Stimulated activated naive B cell treated with anti-CD40 and anti-IgM and Interleukin-4, amounts not matched to agents 10 μg/mL and 1 μg/mL and 100 μg/mL, for 72 hours (primary cell): ENCODE measurements at regions not wholly inside any gene's neighbourhood (a gene's known extent, or its start where the extent isn't known, plus 50 kb on each side); places are given as distances from the start of the nearest gene placed in this dataset.
"Not testable (repeated sequence)": the region's sequence is repeated elsewhere in the genome, so short reads cannot be mapped to it uniquely, and the experiment has no call there.

Experiments used
- ATAC-seq, 2 donors: fragments of 150-1000 bp; cut with Tn5 transposase; replicated peaks; 2 replicates each; pipeline ENCODE4 v1.10.0; 2021; ENCODE audit warnings: moderate library complexity in 1 of 2
- DNase-seq: peaks from one replicate; pipeline ENCODE4 v3.0.0; 2021
- H3K27ac Mint-ChIP-seq: one replicate; pipeline ENCODE4 v1.8.0; 2022; ENCODE audit warnings: mild to moderate bottlenecking, mixed read lengths
- H3K27me3 Mint-ChIP-seq, 2 donors: one replicate each; pipeline ENCODE4 v1.8.0; 2022; ENCODE audit warnings: mixed read lengths in 2 of 2
- H3K36me3 Mint-ChIP-seq, 2 donors: one replicate each; pipeline ENCODE4 v1.8.0; 2022; ENCODE audit warnings: mixed read lengths in 2 of 2, mild to moderate bottlenecking in 1 of 2
- H3K4me1 Mint-ChIP-seq, 2 donors: one replicate each; pipeline ENCODE4 v1.8.0; 2022; ENCODE audit warnings: mixed read lengths in 2 of 2, mild to moderate bottlenecking in 1 of 2
- H3K4me3 Mint-ChIP-seq, 2 donors: one replicate each; pipeline ENCODE4 v1.8.0; 2022; ENCODE audit warnings: mild to moderate bottlenecking in 2 of 2, mixed read lengths in 2 of 2, moderate library complexity in 1 of 2
- H3K9me3 Mint-ChIP-seq, 2 donors: one replicate each; pipeline ENCODE4 v1.8.0; 2022; ENCODE audit warnings: mixed read lengths in 2 of 2, mild to moderate bottlenecking in 1 of 2

DNA sequence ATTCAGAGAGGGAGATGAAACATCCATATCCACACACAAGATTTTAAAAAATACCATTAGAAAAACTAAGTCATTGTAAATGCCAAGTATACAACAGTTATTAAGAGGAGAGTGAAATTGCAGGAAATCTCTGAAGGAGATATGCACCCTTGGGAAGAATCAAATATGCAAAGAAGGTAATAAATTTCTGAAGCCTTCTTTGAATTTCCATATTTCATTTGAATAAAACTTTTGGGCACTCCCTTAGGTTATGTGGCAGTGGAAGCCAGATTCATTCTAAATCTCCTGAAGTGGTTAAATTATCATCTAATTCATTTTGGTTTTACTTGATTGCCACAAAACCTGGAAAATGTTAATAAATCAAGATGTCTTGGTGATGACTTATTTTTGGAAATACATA is 138.9 kb upstream of the CLEC14A start:
- peaks cover 0 to 3% of the 10 kb centered on the region in 2 donors for H3K9me3 Mint-ChIP-seq
- H3K4me3 Mint-ChIP-seq, result no peak overlapping the region
- no peak for ATAC-seq
- DNase-seq, result no peak
- no peak overlapping the region for H3K27ac Mint-ChIP-seq
- H3K36me3 Mint-ChIP-seq, result no peaks in the 10 kb centered on the region
- no peaks in the 10 kb centered on the region for H3K4me1 Mint-ChIP-seq
- H3K27me3 Mint-ChIP-seq, result no peaks in the 10 kb centered on the region

GRCh38 chr14:38394064-38394463 is 138.2 kb upstream of the CLEC14A start:
- peaks cover 0 to 3% of the 10 kb centered on the region in 2 donors for H3K9me3 Mint-ChIP-seq
- H3K27ac Mint-ChIP-seq, result no peak overlapping the region
- DNase-seq, result no peak
- H3K4me3 Mint-ChIP-seq, result no peak overlapping the region
- H3K27me3 Mint-ChIP-seq, result no peaks in the 10 kb centered on the region
- H3K4me1 Mint-ChIP-seq, result no peaks in the 10 kb centered on the region
- no peak for ATAC-seq
- no peaks in the 10 kb centered on the region for H3K36me3 Mint-ChIP-seq

DNA sequence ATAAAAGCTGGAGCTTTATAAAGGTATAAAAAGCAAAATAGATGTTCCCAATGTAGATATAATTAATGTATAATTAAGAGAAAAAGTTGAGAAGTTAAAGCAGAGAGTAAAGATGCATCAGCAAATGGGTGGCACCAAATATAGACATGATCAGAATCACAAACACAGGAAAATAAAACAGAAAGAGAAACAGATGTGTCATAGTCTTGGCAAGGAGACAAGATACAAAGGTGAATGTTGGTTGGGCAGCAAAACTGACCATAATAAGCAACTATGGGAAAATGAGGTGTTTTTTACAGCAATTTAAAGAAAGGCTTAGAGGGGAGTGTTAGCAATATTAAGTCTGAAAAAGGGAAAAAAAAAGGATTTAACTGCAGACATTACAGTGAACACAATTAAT is 135.4 kb upstream of the CLEC14A start:
- ATAC-seq, result no peak
- DNase-seq, result no peak
- Mint-ChIP-seq H3K27me3 (no peaks in the 10 kb centered on the region), H3K36me3 (no peaks in the 10 kb centered on the region), H3K27ac (no peak overlapping the region), H3K4me1 (no peaks in the 10 kb centered on the region), H3K9me3 (peaks cover 0 to 4% of the 10 kb centered on the region in 2 donors), H3K4me3 (no peak overlapping the region)

GRCh38 chr14:38389681-38390080 is 133.8 kb upstream of the CLEC14A start:
- Mint-ChIP-seq H3K27ac (no peak overlapping the region), H3K9me3 (peaks cover 0 to 1% of the 10 kb centered on the region in 2 donors), H3K36me3 (no peaks in the 10 kb centered on the region), H3K4me1 (no peaks in the 10 kb centered on the region), H3K27me3 (no peaks in the 10 kb centered on the region), H3K4me3 (no peak overlapping the region)
- ATAC-seq (no peak), DNase-seq (no peak)

- DNase-seq (no peak), ATAC-seq (no peak)
- no peak overlapping the region for H3K4me3 Mint-ChIP-seq
- no peaks in the 10 kb centered on the region for H3K36me3 Mint-ChIP-seq
- no peak overlapping the region for H3K27ac Mint-ChIP-seq
- no peaks in the 10 kb centered on the region for H3K27me3 Mint-ChIP-seq
- H3K4me1 Mint-ChIP-seq, result no peaks in the 10 kb centered on the region
- peaks cover 0 to 1% of the 10 kb centered on the region in 2 donors for H3K9me3 Mint-ChIP-seq
Measured at GRCh38 chr14:38387821-38388220, 131.9 kb upstream of the CLEC14A start.

DNA sequence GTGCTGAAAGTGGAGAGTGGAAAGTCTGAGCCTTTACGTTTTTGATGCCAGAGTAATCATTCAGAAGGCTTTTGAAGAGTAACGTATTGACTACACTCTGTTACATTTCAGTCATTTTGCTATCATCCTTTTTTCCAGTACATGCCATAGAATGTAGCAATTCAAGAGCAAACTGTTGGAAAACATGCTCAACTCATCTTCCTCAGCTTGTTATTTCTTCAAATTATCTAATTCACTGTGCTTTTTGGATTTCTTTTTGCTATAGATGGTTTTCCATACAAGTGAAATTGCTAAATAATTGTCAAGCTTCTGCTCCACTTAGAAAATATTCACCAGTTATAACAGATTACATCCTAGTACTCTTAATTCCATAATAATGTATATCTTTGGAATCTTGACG is 129.9 kb upstream of the CLEC14A start:
- Mint-ChIP-seq H3K36me3 (no peaks in the 10 kb centered on the region), H3K4me1 (no peaks in the 10 kb centered on the region), H3K9me3 (peaks cover 0 to 3% of the 10 kb centered on the region in 2 donors), H3K27me3 (no peaks in the 10 kb centered on the region), H3K4me3 (no peak overlapping the region), H3K27ac (no peak overlapping the region)
- no peak for DNase-seq
- ATAC-seq, result no peak

DNA sequence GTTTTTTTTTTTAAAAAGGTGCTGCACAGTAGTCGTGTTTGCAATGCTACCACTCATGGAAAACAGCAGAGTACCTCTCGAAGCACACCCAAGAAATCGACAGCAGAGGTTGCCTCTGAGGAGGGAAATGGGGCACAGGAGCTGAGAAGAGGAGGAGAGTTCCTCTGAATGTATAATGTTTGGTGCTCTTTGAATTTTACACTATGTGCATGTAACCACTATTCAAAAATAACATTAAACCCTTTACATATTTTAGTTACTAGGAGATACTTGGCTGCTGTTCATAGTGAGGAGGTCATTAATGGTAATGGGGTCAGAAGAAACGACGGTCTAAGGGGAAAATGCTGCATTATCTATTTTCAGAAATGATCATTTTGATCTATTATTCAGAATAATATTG is 129.4 kb upstream of the CLEC14A start:
- Mint-ChIP-seq H3K4me3 (no peak overlapping the region), H3K9me3 (peaks cover 0 to 3% of the 10 kb centered on the region in 2 donors), H3K36me3 (no peaks in the 10 kb centered on the region), H3K4me1 (no peaks in the 10 kb centered on the region), H3K27ac (no peak overlapping the region), H3K27me3 (no peaks in the 10 kb centered on the region)
- no peak for ATAC-seq
- no peak for DNase-seq

DNA sequence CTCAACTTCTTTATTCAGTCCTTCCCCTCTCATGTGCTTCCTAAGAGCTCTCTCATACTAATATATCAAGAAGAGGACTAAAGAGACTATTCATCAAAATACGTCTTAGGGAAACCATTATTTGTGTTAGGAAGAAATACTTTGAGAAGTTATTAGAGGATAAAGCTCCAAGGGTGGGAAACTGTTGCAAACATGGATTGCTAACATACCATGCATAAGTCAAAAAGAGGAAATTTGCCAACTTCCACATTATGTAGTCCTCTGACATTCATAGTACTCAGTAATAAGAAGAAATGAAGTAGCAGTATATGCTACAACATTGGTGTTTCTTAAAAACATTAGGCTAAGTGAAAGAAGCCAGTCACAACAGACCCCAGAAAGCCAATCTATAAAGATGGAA is 128.8 kb upstream of the CLEC14A start:
- no peak overlapping the region for H3K27ac Mint-ChIP-seq
- DNase-seq, result no peak
- peaks cover 0 to 3% of the 10 kb centered on the region in 2 donors for H3K9me3 Mint-ChIP-seq
- no peak overlapping the region for H3K4me3 Mint-ChIP-seq
- H3K36me3 Mint-ChIP-seq, result no peaks in the 10 kb centered on the region
- no peaks in the 10 kb centered on the region for H3K27me3 Mint-ChIP-seq
- ATAC-seq, result no peak
- no peaks in the 10 kb centered on the region for H3K4me1 Mint-ChIP-seq

DNA sequence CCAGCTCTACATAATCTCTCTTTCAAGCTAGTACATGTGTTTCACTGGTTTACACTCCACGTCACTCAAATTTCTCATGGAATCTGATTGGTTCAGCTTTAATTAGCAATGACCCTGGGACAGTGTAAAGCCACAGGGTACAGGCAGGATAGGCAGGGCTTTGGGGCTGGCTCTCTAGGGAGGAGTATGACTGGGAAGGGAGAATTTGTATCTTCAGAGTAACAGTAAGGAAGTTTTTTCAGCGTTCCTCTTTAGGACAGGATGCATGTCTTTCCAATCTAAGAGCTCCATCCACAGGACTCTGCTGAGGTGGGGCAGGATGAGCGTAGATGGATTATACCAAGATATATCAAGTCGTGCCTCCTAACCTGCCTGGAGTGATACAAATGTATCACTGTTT is 112.0 kb upstream of the CLEC14A start:
- Mint-ChIP-seq H3K4me3 (no peak overlapping the region), H3K9me3 (peaks cover 3 to 6% of the 10 kb centered on the region in 2 donors), H3K4me1 (no peaks in the 10 kb centered on the region), H3K36me3 (no peaks in the 10 kb centered on the region), H3K27me3 (no peaks in the 10 kb centered on the region), H3K27ac (no peak overlapping the region)
- DNase-seq, result no peak
- no peak for ATAC-seq

- Mint-ChIP-seq H3K9me3 (peaks cover 3 to 6% of the 10 kb centered on the region in 2 donors), H3K36me3 (no peaks in the 10 kb centered on the region), H3K4me1 (no peaks in the 10 kb centered on the region), H3K4me3 (no peak overlapping the region), H3K27me3 (no peaks in the 10 kb centered on the region), H3K27ac (no peak overlapping the region)
- no peak for ATAC-seq
- no peak for DNase-seq
Measured at GRCh38 chr14:38366374-38366773, 110.5 kb upstream of the CLEC14A start.

GRCh38 chr14:38363217-38363616 is 107.3 kb upstream of the CLEC14A start:
- Mint-ChIP-seq H3K4me1 (no peaks in the 10 kb centered on the region), H3K27me3 (no peaks in the 10 kb centered on the region), H3K27ac (no peak overlapping the region), H3K4me3 (no peak overlapping the region), H3K9me3 (peaks cover 3 to 10% of the 10 kb centered on the region in 2 donors), H3K36me3 (no peaks in the 10 kb centered on the region)
- no peak for ATAC-seq
- no peak for DNase-seq

DNA sequence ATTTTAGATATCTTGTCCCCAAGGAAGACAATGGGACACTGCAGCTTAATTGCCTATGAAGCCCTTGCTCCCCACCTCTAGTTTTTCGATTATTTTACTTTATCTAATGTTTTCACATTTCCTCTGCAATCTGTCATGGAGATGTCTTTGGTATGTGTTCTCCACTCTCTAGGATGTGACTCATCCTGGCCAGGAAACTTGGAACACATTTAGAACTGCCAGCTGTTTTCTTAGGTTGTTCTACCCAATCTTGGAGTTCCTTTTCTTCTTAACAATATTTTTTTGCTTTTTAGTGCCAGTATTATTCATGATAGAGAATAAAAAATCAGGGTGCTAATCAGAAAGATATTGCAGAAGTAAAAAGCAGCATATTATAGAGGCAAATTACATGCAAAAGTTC is 101.7 kb upstream of the CLEC14A start:
- no peaks in the 10 kb centered on the region for H3K27me3 Mint-ChIP-seq
- H3K4me1 Mint-ChIP-seq, result no peaks in the 10 kb centered on the region
- no peak overlapping the region for H3K4me3 Mint-ChIP-seq
- H3K9me3 Mint-ChIP-seq, result peaks cover 7 to 18% of the 10 kb centered on the region in 2 donors
- no peak for ATAC-seq
- DNase-seq, result no peak
- H3K36me3 Mint-ChIP-seq, result no peaks in the 10 kb centered on the region
- H3K27ac Mint-ChIP-seq, result no peak overlapping the region

GRCh38 chr14:38355473-38355872 is 99.6 kb upstream of the CLEC14A start:
- not testable (repeated sequence) for H3K27me3 Mint-ChIP-seq, DNase-seq, H3K27ac Mint-ChIP-seq, H3K4me3 Mint-ChIP-seq, H3K4me1 Mint-ChIP-seq, H3K36me3 Mint-ChIP-seq, ATAC-seq
- H3K9me3 Mint-ChIP-seq, result peaks cover 7 to 14% of the 10 kb centered on the region in 2 donors

DNA sequence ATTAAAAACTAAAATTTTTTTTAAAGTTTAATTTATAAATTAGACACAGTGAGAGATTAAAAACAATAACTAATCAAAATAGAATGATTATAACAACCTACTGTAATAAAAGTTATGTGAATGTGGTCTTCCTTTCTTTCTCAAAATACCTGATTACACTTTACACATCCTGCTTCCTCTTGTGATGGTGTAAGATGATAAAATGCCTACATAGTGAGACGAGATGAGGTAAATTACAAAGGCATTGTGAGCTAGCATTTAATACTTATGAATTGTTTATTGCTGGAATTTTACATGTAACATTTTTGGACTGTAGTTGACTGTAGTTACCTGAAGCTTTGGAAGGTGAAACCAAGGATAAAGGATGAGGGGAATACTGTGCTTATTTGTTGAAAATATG is 94.2 kb upstream of the CLEC14A start:
- Mint-ChIP-seq H3K4me1 (no peaks in the 10 kb centered on the region), H3K36me3 (no peaks in the 10 kb centered on the region), H3K27ac (no peak overlapping the region), H3K9me3 (peaks cover 7 to 13% of the 10 kb centered on the region in 2 donors), H3K4me3 (no peak overlapping the region), H3K27me3 (no peaks in the 10 kb centered on the region)
- ATAC-seq, result no peak
- DNase-seq, result no peak

- ATAC-seq (no peak), DNase-seq (no peak)
- H3K36me3 Mint-ChIP-seq, result no peaks in the 10 kb centered on the region
- H3K4me1 Mint-ChIP-seq, result no peaks in the 10 kb centered on the region
- peaks cover 0 to 5% of the 10 kb centered on the region in 2 donors for H3K9me3 Mint-ChIP-seq
- no peak overlapping the region for H3K27ac Mint-ChIP-seq
- no peak overlapping the region for H3K4me3 Mint-ChIP-seq
- H3K27me3 Mint-ChIP-seq, result no peaks in the 10 kb centered on the region
Measured at GRCh38 chr14:38342803-38343202, 86.9 kb upstream of the CLEC14A start.

DNA sequence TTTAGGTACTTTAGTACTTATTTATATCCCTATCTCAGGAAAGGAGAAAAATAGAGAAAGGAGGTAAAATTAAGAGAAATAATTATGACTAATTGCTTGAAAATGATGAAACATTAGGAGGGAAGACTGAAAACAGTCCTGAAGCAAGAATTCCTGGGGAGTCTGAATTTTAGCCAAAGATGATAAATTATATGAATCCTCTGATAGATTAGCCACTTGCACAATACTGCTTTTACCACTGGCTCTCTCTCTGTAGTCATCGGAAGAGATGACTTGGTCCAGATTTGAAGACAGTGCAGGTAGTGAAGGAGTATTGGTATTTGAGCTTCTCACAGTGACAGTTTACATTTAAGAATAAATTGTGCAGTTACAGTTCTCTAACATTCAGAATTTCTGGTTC is 83.8 kb upstream of the CLEC14A start:
- DNase-seq, result no peak
- Mint-ChIP-seq H3K4me3 (no peak overlapping the region), H3K27ac (no peak overlapping the region), H3K27me3 (no peaks in the 10 kb centered on the region), H3K4me1 (no peaks in the 10 kb centered on the region), H3K36me3 (no peaks in the 10 kb centered on the region), H3K9me3 (peaks cover 0 to 5% of the 10 kb centered on the region in 2 donors)
- ATAC-seq, result no peak
